H1 (cell line): ENCODE measurements at regions not wholly inside any gene's neighbourhood (a gene's known extent, or its start where the extent isn't known, plus 50 kb on each side); places are given as distances from the start of the nearest gene placed in this dataset.
"Not testable (repeated sequence)": the region's sequence is repeated elsewhere in the genome, so short reads cannot be mapped to it uniquely, and the experiment has no call there.

ENCODE experiments used
- CBX8 ChIP-seq: fragments of 300-800, 300-1000 bp; sonication (generic); IDR thresholded peaks from 2 replicates; pipeline ENCODE4 v1.7.1; 2016; ENCODE audit warnings: low read depth, low read length, borderline replicate concordance
- CHD2 ChIP-seq: IDR thresholded peaks from 2 replicates; pipeline ENCODE4 v1.6.1; 2012; ENCODE audit warnings: low read length, improper control_type of control experiment
- CTBP2 ChIP-seq: IDR thresholded peaks from 2 replicates; pipeline ENCODE4 v1.7.0; 2011; ENCODE audit warnings: borderline replicate concordance, mild to moderate bottlenecking, moderate library complexity, mixed read lengths, low read length; ENCODE audit not compliant: insufficient read depth, insufficient read length
- EGR1 ChIP-seq: IDR thresholded peaks from 2 replicates; pipeline ENCODE4 v1.6.1; 2011; ENCODE audit warnings: low read depth, low read length, borderline replicate concordance
- EZH2 ChIP-seq: fragments of 200-600 bp; sonication (generic); IDR thresholded peaks from 2 replicates; pipeline ENCODE4 v1.7.1; 2012; ENCODE audit warnings: low read depth, mild to moderate bottlenecking, moderate library complexity, low read length, inconsistent platforms; ENCODE audit not compliant: severe bottlenecking
- JUN ChIP-seq: IDR thresholded peaks from 2 replicates; pipeline ENCODE4 v1.6.1; 2011; ENCODE audit warnings: low read depth, mild to moderate bottlenecking, improper control_type of control experiment, low read length
- KDM1A ChIP-seq: fragments of 200-600, 300-600 bp; sonication (generic); IDR thresholded peaks from 2 replicates; pipeline ENCODE4 v1.7.1; 2016; ENCODE audit warnings: mild to moderate bottlenecking, low read length, borderline replicate concordance
- MAFK ChIP-seq: IDR thresholded peaks from 2 replicates; pipeline ENCODE4 v1.6.1; 2012; ENCODE audit warnings: low read depth, mild to moderate bottlenecking, improper control_type of control experiment, low read length
- POLR2A ChIP-seq, 2 experiments: IDR thresholded peaks; 1 replicate in 1 of 2; 2 replicates in 1 of 2; pipeline ENCODE4 v1.6.1; 2011; ENCODE audit warnings: low read depth in 2 of 2, low read length in 2 of 2, mild to moderate bottlenecking in 2 of 2; ENCODE audit errors: control extremely low read depth in 1 of 2
- SP1 ChIP-seq: IDR thresholded peaks from 2 replicates; pipeline ENCODE4 v1.6.1; 2011; ENCODE audit warnings: low read depth, low read length
- SUZ12 ChIP-seq: fragments of 200-600 bp; sonication (generic); IDR thresholded peaks from 2 replicates; pipeline ENCODE4 v1.6.1; 2012; ENCODE audit warnings: mild to moderate bottlenecking, inconsistent platforms, low read length, moderate library complexity, mixed read lengths
- TCF12 ChIP-seq: IDR thresholded peaks from 2 replicates; pipeline ENCODE4 v1.6.1; 2011; ENCODE audit warnings: low read depth, mild to moderate bottlenecking, low read length
- TF ChIP-seq, protein P1 (sequence below), 3 experiments: IDR thresholded peaks; 1 replicate in 2 of 3; 2 replicates in 1 of 3; pipeline versions ENCODE4 v1.5.1 to v1.6.1; 2011; ENCODE audit warnings: low read length in 3 of 3, mild to moderate bottlenecking in 3 of 3, inconsistent platforms in 2 of 3, low read depth in 1 of 3, moderate library complexity in 1 of 3; ENCODE audit not compliant: insufficient read depth in 1 of 3; ENCODE audit errors: control extremely low read depth in 1 of 3

- TF ChIP-seq SP1; POLR2A (IDR thresholded peaks at IDR 0.05; ENCODE audit: control extremely low read depth in 1 of 2, low read depth in 2 of 2, low read length in 2 of 2); SUZ12; CTBP2; JUN; EZH2; CBX8; KDM1A; CHD2; MAFK; EGR1; TCF12: not testable (repeated sequence)
- TF ChIP-seq, protein P1, sequence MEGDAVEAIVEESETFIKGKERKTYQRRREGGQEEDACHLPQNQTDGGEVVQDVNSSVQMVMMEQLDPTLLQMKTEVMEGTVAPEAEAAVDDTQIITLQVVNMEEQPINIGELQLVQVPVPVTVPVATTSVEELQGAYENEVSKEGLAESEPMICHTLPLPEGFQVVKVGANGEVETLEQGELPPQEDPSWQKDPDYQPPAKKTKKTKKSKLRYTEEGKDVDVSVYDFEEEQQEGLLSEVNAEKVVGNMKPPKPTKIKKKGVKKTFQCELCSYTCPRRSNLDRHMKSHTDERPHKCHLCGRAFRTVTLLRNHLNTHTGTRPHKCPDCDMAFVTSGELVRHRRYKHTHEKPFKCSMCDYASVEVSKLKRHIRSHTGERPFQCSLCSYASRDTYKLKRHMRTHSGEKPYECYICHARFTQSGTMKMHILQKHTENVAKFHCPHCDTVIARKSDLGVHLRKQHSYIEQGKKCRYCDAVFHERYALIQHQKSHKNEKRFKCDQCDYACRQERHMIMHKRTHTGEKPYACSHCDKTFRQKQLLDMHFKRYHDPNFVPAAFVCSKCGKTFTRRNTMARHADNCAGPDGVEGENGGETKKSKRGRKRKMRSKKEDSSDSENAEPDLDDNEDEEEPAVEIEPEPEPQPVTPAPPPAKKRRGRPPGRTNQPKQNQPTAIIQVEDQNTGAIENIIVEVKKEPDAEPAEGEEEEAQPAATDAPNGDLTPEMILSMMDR (IDR thresholded peaks at IDR 0.05; ENCODE audit: control extremely low read depth in 1 of 3, insufficient read depth in 1 of 3, low read depth in 1 of 3, low read length in 3 of 3), result not testable (repeated sequence)
These were observed 55.1 kb upstream of the MAGEH1 start for GRCh38 chrX:55396836-55397235.
